B cell (primary cell): ENCODE measurements at regions not wholly inside any gene's neighbourhood (a gene's known extent, or its start where the extent isn't known, plus 50 kb on each side); places are given as distances from the start of the nearest gene placed in this dataset.

Experiments used
- CTCF ChIP-seq: fragments of 200-600 bp; IDR thresholded peaks from one replicate; pipeline ENCODE4 v1.8.0; 2022; ENCODE audit warnings: antibody characterized with exemption, mild to moderate bottlenecking
- EZH2 ChIP-seq: IDR thresholded peaks from 2 replicates; pipeline ENCODE4 v1.6.1; 2012; ENCODE audit warnings: borderline replicate concordance, low read depth, mild to moderate bottlenecking, moderate library complexity, low read length; ENCODE audit not compliant: insufficient read depth, poor library complexity, severe bottlenecking

GRCh38 chr2:104430359-104430740 is 423.6 kb upstream of the POU3F3 start:
- TF ChIP-seq CTCF: no peak
- no peak for TF ChIP-seq EZH2
